H1 (cell line): ENCODE measurements at regions not wholly inside any gene's neighbourhood (a gene's known extent, or its start where the extent isn't known, plus 50 kb on each side); places are given as distances from the start of the nearest gene placed in this dataset.

Source experiments
- CTCF ChIA-PET: fragments of 300-600 bp; sonication (Branson Sonifier 250); formaldehyde crosslinking; loops from one replicate; lab custom pipeline; 2021; ENCODE audit not compliant: partially characterized antibody; lab: Charles Lee
- POLR2A ChIA-PET: fragments of 300-600 bp; sonication (Branson Sonifier 250); formaldehyde crosslinking; loops from one replicate; lab custom pipeline; 2021; ENCODE audit warnings: inconsistent platforms; ENCODE audit not compliant: partially characterized antibody; lab: Charles Lee
- DNase-seq, 2 experiments: peaks; one replicate each; pipeline versions ENCODE4 v3.0.0 to v3.0.0-alpha.2; 2010 to 2022; ENCODE audit warnings: low spot score in 2 of 2, low read depth in 1 of 2, mixed read lengths in 1 of 2
- FAIRE-seq: peaks from 2 replicates; lab custom pipeline; 2011; peaks lifted over from hg19 to GRCh38; lab: Jason Lieb, UNC
- H2AFZ ChIP-seq: 2 replicates; pipeline ENCODE4 v1.8.1; 2012; ENCODE audit warnings: low read length, inconsistent platforms
- H2AK5ac ChIP-seq: 2 replicates; pipeline ENCODE4 v1.6.1; 2013; ENCODE audit warnings: low read depth, low read length
- H2BK120ac ChIP-seq: replicated peaks from 2 replicates; pipeline ENCODE3; 2013; ENCODE audit warnings: low read depth, low read length, inconsistent platforms
- H2BK12ac ChIP-seq: 2 replicates; pipeline ENCODE4 v1.6.1; 2013; ENCODE audit warnings: low read depth, low read length
- H2BK15ac ChIP-seq: 2 replicates; pipeline ENCODE4 v1.6.1; 2013; ENCODE audit warnings: low read length
- H2BK20ac ChIP-seq: 2 replicates; pipeline ENCODE4 v1.6.1; 2013; ENCODE audit warnings: low read length
- H2BK5ac ChIP-seq: 2 replicates; pipeline ENCODE4 v1.6.1; 2013; ENCODE audit warnings: low read depth, low read length
- H3K14ac ChIP-seq: 2 replicates; pipeline ENCODE4 v1.6.1; 2013; ENCODE audit warnings: inconsistent platforms; ENCODE audit not compliant: insufficient read length
- H3K18ac ChIP-seq: 2 replicates; pipeline ENCODE4 v1.6.1; 2013; ENCODE audit warnings: low read length; ENCODE audit errors: extremely low read depth
- H3K23ac ChIP-seq: 2 replicates; pipeline ENCODE4 v1.6.1; 2013; ENCODE audit warnings: inconsistent platforms; ENCODE audit not compliant: insufficient read length
- H3K23me2 ChIP-seq: 2 replicates; pipeline ENCODE4 v1.6.1; 2013; ENCODE audit warnings: low read depth, low read length
- H3K27ac ChIP-seq: 2 replicates; pipeline ENCODE4 v1.6.1; 2011; ENCODE audit warnings: low read depth, low read length, inconsistent platforms
- H3K27me3 ChIP-seq, 4 experiments: replicated peaks in 1 of 4; 1 replicate in 1 of 4; 2 replicates in 3 of 4; pipeline versions ENCODE4 v1.6.1 to v1.8.1; 2011 to 2013; ENCODE audit warnings: low read length in 3 of 4, mild to moderate bottlenecking in 3 of 4, inconsistent platforms in 2 of 4, mixed read lengths in 2 of 4, moderate library complexity in 1 of 4; ENCODE audit not compliant: control insufficient read depth in 3 of 4, insufficient read depth in 3 of 4; ENCODE audit errors: extremely low read depth in 1 of 4
- H3K36me3 ChIP-seq, 4 experiments: 2 replicates each; pipeline versions ENCODE4 v1.6.1 to v1.8.1; 2011 to 2013; ENCODE audit warnings: mild to moderate bottlenecking in 4 of 4, low read length in 3 of 4, moderate library complexity in 2 of 4, control low read depth in 1 of 4, inconsistent platforms in 1 of 4; ENCODE audit not compliant: insufficient read depth in 4 of 4, control insufficient read depth in 2 of 4
- H3K4ac ChIP-seq: replicated peaks from 2 replicates; pipeline ENCODE3; 2013; ENCODE audit warnings: low read length, low read depth, mixed read lengths, inconsistent platforms; ENCODE audit not compliant: insufficient read length
- H3K4me1 ChIP-seq, 4 experiments: replicated peaks in 1 of 4; 1 replicate in 1 of 4; 2 replicates in 3 of 4; pipeline versions ENCODE4 v1.6.1 to v1.8.1; 2011 to 2013; ENCODE audit warnings: low read length in 3 of 4, inconsistent platforms in 2 of 4, mixed read lengths in 1 of 4; ENCODE audit not compliant: insufficient read depth in 4 of 4, control insufficient read depth in 3 of 4
- H3K4me2 ChIP-seq, 2 experiments: 2 replicates each; pipeline versions ENCODE4 v1.6.1 to v1.8.1; 2011 to 2013; ENCODE audit warnings: low read depth in 2 of 2, low read length in 2 of 2, control low read depth in 1 of 2, inconsistent platforms in 1 of 2, mild to moderate bottlenecking in 1 of 2; ENCODE audit not compliant: insufficient read depth in 1 of 2
- H3K4me3 ChIP-seq, 4 experiments: fragments of 200-600, 300-600 bp in 1 of 4; sonication (generic), shearing (Covaris generic), sonication (Bioruptor Twin) in 1 of 4; 2 replicates each; pipeline versions ENCODE4 v1.5.1 to v1.8.1; 2011 to 2016; ENCODE audit warnings: low read length in 4 of 4, low read depth in 3 of 4, control low read depth in 2 of 4, inconsistent platforms in 2 of 4, mild to moderate bottlenecking in 2 of 4, mixed read lengths in 1 of 4, moderate library complexity in 1 of 4; ENCODE audit not compliant: insufficient read depth in 2 of 4; ENCODE audit errors: extremely low read depth in 1 of 4
- H3K56ac ChIP-seq: replicated peaks from 2 replicates; pipeline ENCODE3; 2013; ENCODE audit warnings: low read depth, mild to moderate bottlenecking, mixed read lengths, low read length, inconsistent platforms; ENCODE audit not compliant: insufficient read length
- H3K79me1 ChIP-seq: 2 replicates; pipeline ENCODE4 v1.6.1; 2013; ENCODE audit warnings: low read depth, low read length, control low read depth
- H3K79me2 ChIP-seq, 2 experiments: 2 replicates each; pipeline versions ENCODE4 v1.6.1 to v1.8.1; 2012 to 2013; ENCODE audit warnings: low read length in 2 of 2, mild to moderate bottlenecking in 2 of 2, inconsistent platforms in 1 of 2; ENCODE audit not compliant: insufficient read depth in 2 of 2, control insufficient read depth in 1 of 2
- H3K9ac ChIP-seq, 4 experiments: replicated peaks in 1 of 4; 1 replicate in 1 of 4; 2 replicates in 3 of 4; pipeline versions ENCODE4 v1.6.1 to v1.8.1; 2011 to 2013; ENCODE audit warnings: low read depth in 3 of 4, low read length in 3 of 4, control low read depth in 2 of 4, mild to moderate bottlenecking in 2 of 4, moderate library complexity in 2 of 4, inconsistent platforms in 1 of 4; ENCODE audit errors: extremely low read depth in 1 of 4
- H3K9me3 ChIP-seq, 2 experiments: 2 replicates each; pipeline versions ENCODE4 v1.6.1 to v1.8.1; 2012 to 2013; ENCODE audit warnings: mild to moderate bottlenecking in 2 of 2, moderate library complexity in 2 of 2, control low read depth in 1 of 2, inconsistent platforms in 1 of 2, low read depth in 1 of 2, low read length in 1 of 2, mixed read lengths in 1 of 2; ENCODE audit not compliant: insufficient read depth in 2 of 2
- H4K20me1 ChIP-seq, 2 experiments: replicated peaks in 1 of 2; 2 replicates each; pipeline versions ENCODE3 to v1.8.1; 2011 to 2013; ENCODE audit warnings: inconsistent platforms in 2 of 2, low read length in 2 of 2, mild to moderate bottlenecking in 1 of 2; ENCODE audit not compliant: insufficient read depth in 2 of 2, control insufficient read depth in 1 of 2
- H4K5ac ChIP-seq: 2 replicates; pipeline ENCODE4 v1.6.1; 2013; ENCODE audit warnings: low read length, low read depth, mixed read lengths, inconsistent platforms; ENCODE audit not compliant: insufficient read length
- H4K8ac ChIP-seq: 2 replicates; pipeline ENCODE4 v1.8.0; 2013; ENCODE audit warnings: mild to moderate bottlenecking, moderate library complexity, low read length, inconsistent platforms; ENCODE audit not compliant: insufficient read depth; ENCODE audit errors: extremely low read depth
- H4K91ac ChIP-seq: replicated peaks from 2 replicates; pipeline ENCODE3; 2013; ENCODE audit warnings: low read length, mixed read lengths, inconsistent platforms; ENCODE audit not compliant: insufficient read length
- BCL11A ChIP-seq, 2 experiments: IDR thresholded peaks; one replicate each; pipeline ENCODE4 v1.6.1; 2011; ENCODE audit warnings: low read depth in 2 of 2, low read length in 2 of 2, mild to moderate bottlenecking in 2 of 2
- BRCA1 ChIP-seq: IDR thresholded peaks from 2 replicates; pipeline ENCODE4 v1.6.1; 2012; ENCODE audit warnings: low read depth, low read length, improper control_type of control experiment
- CBX8 ChIP-seq: fragments of 300-800, 300-1000 bp; sonication (generic); IDR thresholded peaks from 2 replicates; pipeline ENCODE4 v1.7.1; 2016; ENCODE audit warnings: low read depth, low read length, borderline replicate concordance
- CHD2 ChIP-seq: IDR thresholded peaks from 2 replicates; pipeline ENCODE4 v1.6.1; 2012; ENCODE audit warnings: low read length, improper control_type of control experiment
- CTBP2 ChIP-seq: IDR thresholded peaks from 2 replicates; pipeline ENCODE4 v1.7.0; 2011; ENCODE audit warnings: borderline replicate concordance, mild to moderate bottlenecking, moderate library complexity, mixed read lengths, low read length; ENCODE audit not compliant: insufficient read depth, insufficient read length
- GTF2F1 ChIP-seq: IDR thresholded peaks from 2 replicates; pipeline ENCODE4 v1.6.1; 2012; ENCODE audit warnings: low read depth, low read length, improper control_type of control experiment, borderline replicate concordance
- JUN ChIP-seq: IDR thresholded peaks from 2 replicates; pipeline ENCODE4 v1.6.1; 2011; ENCODE audit warnings: low read depth, mild to moderate bottlenecking, improper control_type of control experiment, low read length
- KDM1A ChIP-seq: fragments of 200-600, 300-600 bp; sonication (generic); IDR thresholded peaks from 2 replicates; pipeline ENCODE4 v1.7.1; 2016; ENCODE audit warnings: mild to moderate bottlenecking, low read length, borderline replicate concordance
- MAFK ChIP-seq: IDR thresholded peaks from 2 replicates; pipeline ENCODE4 v1.6.1; 2012; ENCODE audit warnings: low read depth, mild to moderate bottlenecking, improper control_type of control experiment, low read length
- RFX5 ChIP-seq: IDR thresholded peaks from 2 replicates; pipeline ENCODE4 v1.6.1; 2011; ENCODE audit warnings: low read depth, low read length, improper control_type of control experiment, borderline replicate concordance
- SIRT6 ChIP-seq: IDR thresholded peaks from one replicate; pipeline ENCODE4 v1.7.1; 2012; ENCODE audit warnings: low read length, inconsistent platforms
- SIX5 ChIP-seq: IDR thresholded peaks from 2 replicates; pipeline ENCODE4 v1.6.1; 2011; ENCODE audit warnings: mild to moderate bottlenecking, low read depth, low read length
- SP2 ChIP-seq: IDR thresholded peaks from 2 replicates; pipeline ENCODE4 v1.6.1; 2012; ENCODE audit warnings: mild to moderate bottlenecking, low read length, inconsistent platforms
- WGBS, 2 experiments: shearing (Covaris generic) in 1 of 2; methylation state at CpG; one replicate each; pipeline versions ENCODE4 v1.1.6 to v1.1.7; 2013 to 2015; ENCODE audit warnings: low lambda C conversion rate in 2 of 2, mixed read lengths in 2 of 2, inconsistent platforms in 1 of 2, low coverage in 1 of 2, missing lambda C conversion rate in 1 of 2; ENCODE audit not compliant: insufficient replicate concordance in 2 of 2, insufficient coverage in 1 of 2, insufficient read length in 1 of 2; ENCODE audit errors: extremely low coverage in 1 of 2, missing lambda C conversion rate in 1 of 2; 5-methylcytosine and 5-hydroxymethylcytosine counted together
- TF ChIP-seq, protein P1 (sequence below): IDR thresholded peaks from 2 replicates; pipeline ENCODE4 v1.6.1; 2011; ENCODE audit warnings: low read length, improper control_type of control experiment
- TF ChIP-seq, protein P2 (sequence below): IDR thresholded peaks from 2 replicates; pipeline ENCODE4 v1.6.1; 2012; ENCODE audit warnings: inconsistent platforms

DNA sequence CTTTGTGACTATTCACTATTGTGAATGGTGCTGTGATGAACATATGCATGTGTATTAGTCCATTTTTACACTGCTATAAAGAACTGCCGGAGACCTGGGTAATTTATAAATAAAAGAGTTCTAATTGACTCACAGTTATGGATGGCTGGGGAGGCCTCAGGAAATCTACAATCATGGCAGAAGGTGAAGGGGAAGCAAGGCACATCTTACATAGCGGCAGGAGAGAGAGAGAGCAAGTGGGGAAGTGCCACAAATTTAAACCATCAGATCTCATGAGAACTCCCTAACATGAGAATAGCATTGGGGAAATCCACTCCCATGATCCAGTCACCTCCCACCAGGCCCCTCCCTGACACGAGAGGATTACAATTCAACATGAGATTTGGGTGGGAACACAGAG, 90.8 kb downstream of the ATP23 start:
- peaks cover 25 to 26% of the 10 kb centered on the region in 2 experiments for H3K9me3 ChIP-seq
- H3K23ac ChIP-seq = no peak overlapping the region
- no peak for DNase-seq
- H3K9ac ChIP-seq = no peak overlapping the region
- H4K20me1 ChIP-seq = no peaks in the 10 kb centered on the region
- H3K36me3 ChIP-seq = no peaks in the 10 kb centered on the region
- H2AK5ac ChIP-seq = no peak overlapping the region
- no peak for FAIRE-seq
- H3K4me1 ChIP-seq = no peaks in the 10 kb centered on the region
- H3K56ac ChIP-seq = no peak overlapping the region
- H3K4me3 ChIP-seq = no peak overlapping the region
- no peak overlapping the region for H3K4me2 ChIP-seq
- H3K4ac ChIP-seq = no peak overlapping the region
- no peak overlapping the region for H2AFZ ChIP-seq
- H4K8ac ChIP-seq = no peak overlapping the region
- 86% methylated on average over 3 of the region's 3 CpGs; no CpG with 5 or more reads in 1 of the 2 experiments for WGBS, 2 experiments
- no peaks in the 10 kb centered on the region for H3K27me3 ChIP-seq
- H4K91ac ChIP-seq = no peak overlapping the region
- H2BK5ac ChIP-seq = no peak overlapping the region
- H3K23me2 ChIP-seq = no peaks in the 10 kb centered on the region
- H3K14ac ChIP-seq = no peak overlapping the region
- H2BK120ac ChIP-seq = no peak overlapping the region
- H2BK15ac ChIP-seq = no peak overlapping the region
- no peak overlapping the region for H3K27ac ChIP-seq
- ChIA-PET POLR2A (no interaction called here), CTCF (no interaction called here)
- no peak overlapping the region for H4K5ac ChIP-seq
- H3K79me2 ChIP-seq = no peaks in the 10 kb centered on the region
- no peaks in the 10 kb centered on the region for H3K79me1 ChIP-seq
- H2BK20ac ChIP-seq = no peak overlapping the region
- no peak overlapping the region for H3K18ac ChIP-seq
- no peak overlapping the region for H2BK12ac ChIP-seq
- TF ChIP-seq SIRT6 (no peak), RFX5 (no peak), BRCA1 (no peak), JUN (no peak), SP2 (no peak), KDM1A (no peak), CHD2 (no peak), MAFK (no peak), SIX5 (no peak), CBX8 (no peak), GTF2F1 (no peak), CTBP2 (no peak), BCL11A (IDR thresholded peaks at IDR 0.05; ENCODE audit: low read depth in 2 of 2, low read length in 2 of 2) (no peak)
- TF ChIP-seq, protein P1, sequence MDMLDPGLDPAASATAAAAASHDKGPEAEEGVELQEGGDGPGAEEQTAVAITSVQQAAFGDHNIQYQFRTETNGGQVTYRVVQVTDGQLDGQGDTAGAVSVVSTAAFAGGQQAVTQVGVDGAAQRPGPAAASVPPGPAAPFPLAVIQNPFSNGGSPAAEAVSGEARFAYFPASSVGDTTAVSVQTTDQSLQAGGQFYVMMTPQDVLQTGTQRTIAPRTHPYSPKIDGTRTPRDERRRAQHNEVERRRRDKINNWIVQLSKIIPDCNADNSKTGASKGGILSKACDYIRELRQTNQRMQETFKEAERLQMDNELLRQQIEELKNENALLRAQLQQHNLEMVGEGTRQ = no peak
- TF ChIP-seq, protein P2, sequence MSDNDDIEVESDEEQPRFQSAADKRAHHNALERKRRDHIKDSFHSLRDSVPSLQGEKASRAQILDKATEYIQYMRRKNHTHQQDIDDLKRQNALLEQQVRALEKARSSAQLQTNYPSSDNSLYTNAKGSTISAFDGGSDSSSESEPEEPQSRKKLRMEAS = no peak
- TF ChIP-seq, all 59 proteins: peak for 0
